Liver (tissue), 3 donors: ENCODE measurements at regions not wholly inside any gene's neighbourhood (a gene's known extent, or its start where the extent isn't known, plus 50 kb on each side); places are given as distances from the start of the nearest gene placed in this dataset.

ENCODE experiments used
- EGR1 ChIP-seq, 2 donors: IDR thresholded peaks; 2 replicates each; pipeline ENCODE4 v1.6.1; 2016 to 2018; ENCODE audit warnings: antibody characterized with exemption in 2 of 2, low read depth in 2 of 2
- FOXA1 ChIP-seq: IDR thresholded peaks from 2 replicates; pipeline ENCODE4 v1.6.1; 2016; ENCODE audit warnings: antibody characterized with exemption
- GABPA ChIP-seq, 2 donors: IDR thresholded peaks in 1 of 2; conservative IDR thresholded peaks in 1 of 2; 2 replicates each; pipeline ENCODE4 v1.6.1; 2016; ENCODE audit warnings: antibody characterized with exemption in 2 of 2, mild to moderate bottlenecking in 1 of 2, moderate library complexity in 1 of 2
- HNF4A ChIP-seq, 2 donors: conservative IDR thresholded peaks; 2 replicates each; pipeline ENCODE4 v1.6.1; 2016; ENCODE audit warnings: antibody characterized with exemption in 2 of 2, mild to moderate bottlenecking in 2 of 2
- JUND ChIP-seq, 2 donors: IDR thresholded peaks; 2 replicates each; pipeline ENCODE4 v1.6.1; 2016; ENCODE audit warnings: antibody characterized with exemption in 2 of 2
- RAD21 ChIP-seq, 2 donors: IDR thresholded peaks; 2 replicates each; pipeline ENCODE4 v1.6.1; 2016; ENCODE audit warnings: antibody characterized with exemption in 2 of 2, mild to moderate bottlenecking in 2 of 2
- REST ChIP-seq: IDR thresholded peaks from 2 replicates; pipeline ENCODE4 v1.6.1; 2016; ENCODE audit warnings: antibody characterized with exemption, mild to moderate bottlenecking
- SP1 ChIP-seq: IDR thresholded peaks from 2 replicates; pipeline ENCODE4 v1.6.1; 2018; ENCODE audit warnings: antibody characterized with exemption, mild to moderate bottlenecking
- TAF1 ChIP-seq: conservative IDR thresholded peaks from 2 replicates; pipeline ENCODE4 v1.6.1; 2016; ENCODE audit warnings: antibody characterized with exemption, mild to moderate bottlenecking
- YY1 ChIP-seq: IDR thresholded peaks from 2 replicates; pipeline ENCODE4 v1.6.1; 2016; ENCODE audit warnings: antibody characterized with exemption, mild to moderate bottlenecking
- TF ChIP-seq, protein P1 (sequence below): IDR thresholded peaks from 2 replicates; pipeline ENCODE4 v1.6.1; 2016; ENCODE audit warnings: antibody characterized with exemption
- TF ChIP-seq, protein P2 (sequence below): fragments of 150-350 bp; IDR thresholded peaks from 2 replicates; pipeline ENCODE4 v1.5.1; 2017; ENCODE audit warnings: improper control_type of control experiment, low read depth, low read length; ENCODE audit not compliant: missing input control
- TF ChIP-seq, protein P3 (sequence below): IDR thresholded peaks from 2 replicates; pipeline ENCODE4 v1.6.1; 2016; ENCODE audit warnings: antibody characterized with exemption
- TF ChIP-seq, protein P4 (sequence below): IDR thresholded peaks from 2 replicates; pipeline ENCODE4 v1.6.1; 2016; ENCODE audit warnings: antibody characterized with exemption
- donor health status: healthy.
- donor health status: healthy.

GRCh38 chr18:22048221-22048620 is 121.2 kb upstream of the GATA6 start:
- TF ChIP-seq RAD21 (IDR thresholded peaks at IDR 0.05) (no peak), YY1 (no peak), GABPA (IDR thresholded peaks at IDR 0.05 in 1 of 2, conservative IDR thresholded peaks at IDR 0.05 in 1 of 2) (no peak), EGR1 (IDR thresholded peaks at IDR 0.05; ENCODE audit: low read depth in 2 of 2) (no peak), JUND (IDR thresholded peaks at IDR 0.05) (no peak), REST (no peak), HNF4A (conservative IDR thresholded peaks at IDR 0.05) (no peak), FOXA1 (no peak), SP1 (no peak), TAF1 (no peak)
- TF ChIP-seq, protein P1, sequence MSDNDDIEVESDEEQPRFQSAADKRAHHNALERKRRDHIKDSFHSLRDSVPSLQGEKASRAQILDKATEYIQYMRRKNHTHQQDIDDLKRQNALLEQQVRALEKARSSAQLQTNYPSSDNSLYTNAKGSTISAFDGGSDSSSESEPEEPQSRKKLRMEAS, result no peak
- TF ChIP-seq, protein P2, sequence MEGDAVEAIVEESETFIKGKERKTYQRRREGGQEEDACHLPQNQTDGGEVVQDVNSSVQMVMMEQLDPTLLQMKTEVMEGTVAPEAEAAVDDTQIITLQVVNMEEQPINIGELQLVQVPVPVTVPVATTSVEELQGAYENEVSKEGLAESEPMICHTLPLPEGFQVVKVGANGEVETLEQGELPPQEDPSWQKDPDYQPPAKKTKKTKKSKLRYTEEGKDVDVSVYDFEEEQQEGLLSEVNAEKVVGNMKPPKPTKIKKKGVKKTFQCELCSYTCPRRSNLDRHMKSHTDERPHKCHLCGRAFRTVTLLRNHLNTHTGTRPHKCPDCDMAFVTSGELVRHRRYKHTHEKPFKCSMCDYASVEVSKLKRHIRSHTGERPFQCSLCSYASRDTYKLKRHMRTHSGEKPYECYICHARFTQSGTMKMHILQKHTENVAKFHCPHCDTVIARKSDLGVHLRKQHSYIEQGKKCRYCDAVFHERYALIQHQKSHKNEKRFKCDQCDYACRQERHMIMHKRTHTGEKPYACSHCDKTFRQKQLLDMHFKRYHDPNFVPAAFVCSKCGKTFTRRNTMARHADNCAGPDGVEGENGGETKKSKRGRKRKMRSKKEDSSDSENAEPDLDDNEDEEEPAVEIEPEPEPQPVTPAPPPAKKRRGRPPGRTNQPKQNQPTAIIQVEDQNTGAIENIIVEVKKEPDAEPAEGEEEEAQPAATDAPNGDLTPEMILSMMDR, result no peak
- TF ChIP-seq, protein P3, sequence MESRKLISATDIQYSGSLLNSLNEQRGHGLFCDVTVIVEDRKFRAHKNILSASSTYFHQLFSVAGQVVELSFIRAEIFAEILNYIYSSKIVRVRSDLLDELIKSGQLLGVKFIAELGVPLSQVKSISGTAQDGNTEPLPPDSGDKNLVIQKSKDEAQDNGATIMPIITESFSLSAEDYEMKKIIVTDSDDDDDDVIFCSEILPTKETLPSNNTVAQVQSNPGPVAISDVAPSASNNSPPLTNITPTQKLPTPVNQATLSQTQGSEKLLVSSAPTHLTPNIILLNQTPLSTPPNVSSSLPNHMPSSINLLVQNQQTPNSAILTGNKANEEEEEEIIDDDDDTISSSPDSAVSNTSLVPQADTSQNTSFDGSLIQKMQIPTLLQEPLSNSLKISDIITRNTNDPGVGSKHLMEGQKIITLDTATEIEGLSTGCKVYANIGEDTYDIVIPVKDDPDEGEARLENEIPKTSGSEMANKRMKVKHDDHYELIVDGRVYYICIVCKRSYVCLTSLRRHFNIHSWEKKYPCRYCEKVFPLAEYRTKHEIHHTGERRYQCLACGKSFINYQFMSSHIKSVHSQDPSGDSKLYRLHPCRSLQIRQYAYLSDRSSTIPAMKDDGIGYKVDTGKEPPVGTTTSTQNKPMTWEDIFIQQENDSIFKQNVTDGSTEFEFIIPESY, result no peak
- TF ChIP-seq, protein P4, sequence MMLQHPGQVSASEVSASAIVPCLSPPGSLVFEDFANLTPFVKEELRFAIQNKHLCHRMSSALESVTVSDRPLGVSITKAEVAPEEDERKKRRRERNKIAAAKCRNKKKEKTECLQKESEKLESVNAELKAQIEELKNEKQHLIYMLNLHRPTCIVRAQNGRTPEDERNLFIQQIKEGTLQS, result no peak
